ENCODE measurements at regions not wholly inside any gene's neighbourhood (a gene's known extent, or its start where the extent isn't known, plus 50 kb on each side); places are given as distances from the start of the nearest gene placed in this dataset.

DNA sequence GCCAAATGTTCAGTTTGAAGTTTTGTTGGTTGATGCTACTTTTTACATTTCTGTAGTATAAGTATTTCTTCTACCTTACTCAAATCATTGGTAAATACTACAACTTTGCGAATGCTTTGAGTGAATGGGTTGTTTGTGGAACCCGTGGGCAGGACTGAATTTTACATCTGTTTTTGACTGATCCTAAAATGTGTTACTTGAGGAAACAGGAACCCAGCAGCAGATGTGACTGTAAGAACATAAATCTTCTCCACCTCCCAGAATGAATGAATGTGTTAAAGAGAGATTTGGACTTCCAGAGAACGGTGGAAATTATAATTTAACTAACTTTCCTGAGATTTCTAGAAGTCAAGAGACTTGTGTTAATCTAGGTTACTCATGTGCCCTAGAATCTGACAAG, 728.5 kb upstream of the MARCKS start:
- no peak overlapping the region for H3K4me2 ChIP-seq
- POLR2A ChIA-PET: no interaction called here
- no peaks in the 10 kb centered on the region for H3K9me2 ChIP-seq
- H3K36me3 ChIP-seq (replicated peaks in 1 of 2; ENCODE audit: control insufficient read depth in 1 of 2, insufficient read depth in 2 of 2, low read length in 1 of 2): no peaks in the 10 kb centered on the region
- H3K4me3 ChIP-seq (ENCODE audit: low read depth in 2 of 2, low read length in 1 of 2): no peak overlapping the region
- H3K9me3 ChIP-seq: no peaks in the 10 kb centered on the region
- no peak overlapping the region for H3K9ac ChIP-seq
- no peak overlapping the region for H3K27ac ChIP-seq (ENCODE audit: low read depth in 2 of 2, low read length in 1 of 2)
- H3K4me1 ChIP-seq (ENCODE audit: control insufficient read depth in 1 of 2, insufficient read depth in 2 of 2, low read depth in 1 of 2, low read length in 1 of 2): no peaks in the 10 kb centered on the region; a peak in 1 of 4 replicates
- H3K27me3 ChIP-seq (ENCODE audit: insufficient read depth): no peaks in the 10 kb centered on the region
- TF ChIP-seq MEF2A (IDR thresholded peaks at IDR 0.05; ENCODE audit: borderline replicate concordance, low read depth) (no peak), SMC3 (IDR thresholded peaks at IDR 0.05; ENCODE audit: low read depth, low read length) (no peak)
- 0 out of 2 replicates have a peak overlapping the region, but pooled peaks have one; percentile 29 for H2AFZ ChIP-seq (ENCODE audit: low read depth)
- 98% methylated on average over 3 of the region's 3 CpGs for WGBS (ENCODE audit: low lambda C conversion rate)
- CTCF ChIA-PET: no interaction called here
- H3F3A ChIP-seq (replicated peaks; ENCODE audit: insufficient read depth): no peaks in the 10 kb centered on the region
- no peak for DNase-seq
- no peaks in the 10 kb centered on the region for H3K79me2 ChIP-seq (ENCODE audit: insufficient read depth)
- no peaks in the 10 kb centered on the region for H4K20me1 ChIP-seq (ENCODE audit: insufficient read depth)

DNA sequence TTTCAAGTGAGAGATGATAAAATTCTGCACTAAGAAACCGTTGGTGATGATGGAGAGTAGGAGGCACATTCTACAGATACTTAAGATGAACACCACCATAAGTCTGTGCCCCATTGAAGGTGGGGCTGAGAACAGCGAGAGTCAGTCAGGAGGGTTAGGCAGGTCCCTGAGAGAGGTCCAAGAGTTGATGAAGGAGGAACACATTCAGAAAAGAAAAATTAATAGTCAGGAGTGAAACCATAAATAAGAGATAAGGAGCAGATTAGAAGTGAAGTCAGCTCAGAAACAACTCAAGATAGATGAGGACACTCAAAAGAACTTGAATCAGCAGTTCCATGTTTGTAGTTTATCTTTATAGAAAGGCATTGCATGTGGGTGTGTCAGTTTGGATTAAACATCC, 727.2 kb upstream of the MARCKS start:
- H3K27me3 ChIP-seq (ENCODE audit: insufficient read depth): no peaks in the 10 kb centered on the region
- no peaks in the 10 kb centered on the region for H4K20me1 ChIP-seq (ENCODE audit: insufficient read depth)
- H3K4me3 ChIP-seq (ENCODE audit: low read depth in 2 of 2, low read length in 1 of 2): no peak overlapping the region
- no peaks in the 10 kb centered on the region for H3K9me3 ChIP-seq
- H3K79me2 ChIP-seq (ENCODE audit: insufficient read depth): no peaks in the 10 kb centered on the region
- CTCF ChIA-PET: interaction anchor here (0.5 kb wide), 1 partner anchor 435 kb away, joined by 3 read pairs; no protein-coding TSS in a partner anchor
- DNase-seq: no peak
- H2AFZ ChIP-seq (ENCODE audit: low read depth): no peak overlapping the region
- no peaks in the 10 kb centered on the region for H3F3A ChIP-seq (replicated peaks; ENCODE audit: insufficient read depth)
- H3K27ac ChIP-seq (ENCODE audit: low read depth in 2 of 2, low read length in 1 of 2): no peak overlapping the region
- no peaks in the 10 kb centered on the region; a peak in 1 of 4 replicates for H3K4me1 ChIP-seq (ENCODE audit: control insufficient read depth in 1 of 2, insufficient read depth in 2 of 2, low read depth in 1 of 2, low read length in 1 of 2)
- H3K9me2 ChIP-seq: no peaks in the 10 kb centered on the region
- TF ChIP-seq CHD2 (IDR thresholded peaks at IDR 0.05; ENCODE audit: low read length, partially characterized antibody) (no peak), JUND (IDR thresholded peaks at IDR 0.05) (no peak), TAF1 (IDR thresholded peaks at IDR 0.05; ENCODE audit: borderline replicate concordance, low read depth, low read length) (no peak), POLR2AphosphoS5 (IDR thresholded peaks at IDR 0.05; ENCODE audit: low read depth, low read length) (no peak), GATA2 (CRISPR knock-in tag; IDR thresholded peaks at IDR 0.05) (no peak), NRF1 (IDR thresholded peaks at IDR 0.05; ENCODE audit: low read depth, low read length) (no peak), YY1 (IDR thresholded peaks at IDR 0.05; ENCODE audit: low read depth) (no peak), RFX5 (IDR thresholded peaks at IDR 0.05; ENCODE audit: low read length) (no peak), EP300 (IDR thresholded peaks at IDR 0.05; ENCODE audit: borderline replicate concordance in 1 of 2, low read depth in 1 of 2, low read length in 1 of 2) (no peak), FOSL2 (IDR thresholded peaks at IDR 0.05; ENCODE audit: borderline replicate concordance, low read depth) (no peak)
- TF ChIP-seq, protein P1, sequence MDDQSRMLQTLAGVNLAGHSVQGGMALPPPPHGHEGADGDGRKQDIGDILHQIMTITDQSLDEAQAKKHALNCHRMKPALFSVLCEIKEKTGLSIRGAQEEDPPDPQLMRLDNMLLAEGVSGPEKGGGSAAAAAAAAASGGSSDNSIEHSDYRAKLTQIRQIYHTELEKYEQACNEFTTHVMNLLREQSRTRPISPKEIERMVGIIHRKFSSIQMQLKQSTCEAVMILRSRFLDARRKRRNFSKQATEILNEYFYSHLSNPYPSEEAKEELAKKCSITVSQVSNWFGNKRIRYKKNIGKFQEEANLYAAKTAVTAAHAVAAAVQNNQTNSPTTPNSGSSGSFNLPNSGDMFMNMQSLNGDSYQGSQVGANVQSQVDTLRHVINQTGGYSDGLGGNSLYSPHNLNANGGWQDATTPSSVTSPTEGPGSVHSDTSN (IDR thresholded peaks at IDR 0.05): no peak
- TF ChIP-seq, protein P2, sequence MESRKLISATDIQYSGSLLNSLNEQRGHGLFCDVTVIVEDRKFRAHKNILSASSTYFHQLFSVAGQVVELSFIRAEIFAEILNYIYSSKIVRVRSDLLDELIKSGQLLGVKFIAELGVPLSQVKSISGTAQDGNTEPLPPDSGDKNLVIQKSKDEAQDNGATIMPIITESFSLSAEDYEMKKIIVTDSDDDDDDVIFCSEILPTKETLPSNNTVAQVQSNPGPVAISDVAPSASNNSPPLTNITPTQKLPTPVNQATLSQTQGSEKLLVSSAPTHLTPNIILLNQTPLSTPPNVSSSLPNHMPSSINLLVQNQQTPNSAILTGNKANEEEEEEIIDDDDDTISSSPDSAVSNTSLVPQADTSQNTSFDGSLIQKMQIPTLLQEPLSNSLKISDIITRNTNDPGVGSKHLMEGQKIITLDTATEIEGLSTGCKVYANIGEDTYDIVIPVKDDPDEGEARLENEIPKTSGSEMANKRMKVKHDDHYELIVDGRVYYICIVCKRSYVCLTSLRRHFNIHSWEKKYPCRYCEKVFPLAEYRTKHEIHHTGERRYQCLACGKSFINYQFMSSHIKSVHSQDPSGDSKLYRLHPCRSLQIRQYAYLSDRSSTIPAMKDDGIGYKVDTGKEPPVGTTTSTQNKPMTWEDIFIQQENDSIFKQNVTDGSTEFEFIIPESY (IDR thresholded peaks at IDR 0.05; ENCODE audit: borderline replicate concordance, low read depth): no peak
- TF ChIP-seq, protein P3, sequence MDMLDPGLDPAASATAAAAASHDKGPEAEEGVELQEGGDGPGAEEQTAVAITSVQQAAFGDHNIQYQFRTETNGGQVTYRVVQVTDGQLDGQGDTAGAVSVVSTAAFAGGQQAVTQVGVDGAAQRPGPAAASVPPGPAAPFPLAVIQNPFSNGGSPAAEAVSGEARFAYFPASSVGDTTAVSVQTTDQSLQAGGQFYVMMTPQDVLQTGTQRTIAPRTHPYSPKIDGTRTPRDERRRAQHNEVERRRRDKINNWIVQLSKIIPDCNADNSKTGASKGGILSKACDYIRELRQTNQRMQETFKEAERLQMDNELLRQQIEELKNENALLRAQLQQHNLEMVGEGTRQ (IDR thresholded peaks at IDR 0.05; ENCODE audit: borderline replicate concordance, low read depth, low read length): no peak
- TF ChIP-seq, protein P4, sequence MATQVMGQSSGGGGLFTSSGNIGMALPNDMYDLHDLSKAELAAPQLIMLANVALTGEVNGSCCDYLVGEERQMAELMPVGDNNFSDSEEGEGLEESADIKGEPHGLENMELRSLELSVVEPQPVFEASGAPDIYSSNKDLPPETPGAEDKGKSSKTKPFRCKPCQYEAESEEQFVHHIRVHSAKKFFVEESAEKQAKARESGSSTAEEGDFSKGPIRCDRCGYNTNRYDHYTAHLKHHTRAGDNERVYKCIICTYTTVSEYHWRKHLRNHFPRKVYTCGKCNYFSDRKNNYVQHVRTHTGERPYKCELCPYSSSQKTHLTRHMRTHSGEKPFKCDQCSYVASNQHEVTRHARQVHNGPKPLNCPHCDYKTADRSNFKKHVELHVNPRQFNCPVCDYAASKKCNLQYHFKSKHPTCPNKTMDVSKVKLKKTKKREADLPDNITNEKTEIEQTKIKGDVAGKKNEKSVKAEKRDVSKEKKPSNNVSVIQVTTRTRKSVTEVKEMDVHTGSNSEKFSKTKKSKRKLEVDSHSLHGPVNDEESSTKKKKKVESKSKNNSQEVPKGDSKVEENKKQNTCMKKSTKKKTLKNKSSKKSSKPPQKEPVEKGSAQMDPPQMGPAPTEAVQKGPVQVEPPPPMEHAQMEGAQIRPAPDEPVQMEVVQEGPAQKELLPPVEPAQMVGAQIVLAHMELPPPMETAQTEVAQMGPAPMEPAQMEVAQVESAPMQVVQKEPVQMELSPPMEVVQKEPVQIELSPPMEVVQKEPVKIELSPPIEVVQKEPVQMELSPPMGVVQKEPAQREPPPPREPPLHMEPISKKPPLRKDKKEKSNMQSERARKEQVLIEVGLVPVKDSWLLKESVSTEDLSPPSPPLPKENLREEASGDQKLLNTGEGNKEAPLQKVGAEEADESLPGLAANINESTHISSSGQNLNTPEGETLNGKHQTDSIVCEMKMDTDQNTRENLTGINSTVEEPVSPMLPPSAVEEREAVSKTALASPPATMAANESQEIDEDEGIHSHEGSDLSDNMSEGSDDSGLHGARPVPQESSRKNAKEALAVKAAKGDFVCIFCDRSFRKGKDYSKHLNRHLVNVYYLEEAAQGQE (IDR thresholded peaks at IDR 0.05; ENCODE audit: low read depth, low read length): no peak
- POLR2A ChIA-PET: no interaction called here
- 57% methylated on average over 2 of the region's 2 CpGs for WGBS (ENCODE audit: low lambda C conversion rate)
- no peaks in the 10 kb centered on the region for H3K36me3 ChIP-seq (replicated peaks in 1 of 2; ENCODE audit: control insufficient read depth in 1 of 2, insufficient read depth in 2 of 2, low read length in 1 of 2)
- H3K4me2 ChIP-seq: no peak overlapping the region
- H3K9ac ChIP-seq: no peak overlapping the region

Data from SK-N-SH (cell line).